CD8-positive, alpha-beta memory T cell (primary cell): ENCODE measurements at regions not wholly inside any gene's neighbourhood (a gene's known extent, or its start where the extent isn't known, plus 50 kb on each side); places are given as distances from the start of the nearest gene placed in this dataset.
"Not testable (repeated sequence)": the region's sequence is repeated elsewhere in the genome, so short reads cannot be mapped to it uniquely, and the experiment has no call there.

ENCODE experiments used
- CTCF ChIA-PET: fragments of 350-600 bp; sonication (Branson Sonifier 250); formaldehyde crosslinking; loops from one replicate; lab custom pipeline; 2021; ENCODE audit warnings: antibody characterized with exemption; lab: Charles Lee
- POLR2A ChIA-PET: fragments of 350-600 bp; sonication (Branson Sonifier 250); formaldehyde crosslinking; loops from one replicate; lab custom pipeline; 2021; ENCODE audit warnings: antibody characterized with exemption; lab: Charles Lee
- DNase-seq, 5 donors: peaks; one replicate each; pipeline versions ENCODE4 v3.0.0 to v3.0.0-alpha.2; 2020 to 2022; ENCODE audit warnings: mixed read lengths in 1 of 5
- H3K27ac ChIP-seq: one replicate; pipeline ENCODE4 v1.7.0; 2013; ENCODE audit warnings: low read depth, mild to moderate bottlenecking, low read length, moderate library complexity
- H3K27me3 ChIP-seq: 2 replicates; pipeline ENCODE4 v1.7.0; 2013; ENCODE audit warnings: low read length, mild to moderate bottlenecking; ENCODE audit not compliant: insufficient read depth, poor library complexity, severe bottlenecking
- H3K36me3 ChIP-seq: 2 replicates; pipeline ENCODE4 v1.7.0; 2013; ENCODE audit warnings: mild to moderate bottlenecking, low read length, moderate library complexity; ENCODE audit not compliant: insufficient read depth
- H3K4me1 ChIP-seq: 2 replicates; pipeline ENCODE4 v1.7.0; 2013; ENCODE audit warnings: mild to moderate bottlenecking, low read length, moderate library complexity; ENCODE audit not compliant: insufficient read depth
- H3K4me3 ChIP-seq: 2 replicates; pipeline ENCODE4 v1.7.0; 2013; ENCODE audit warnings: mild to moderate bottlenecking, low read length
- H3K9me3 ChIP-seq: 2 replicates; pipeline ENCODE4 v1.7.0; 2013; ENCODE audit warnings: mild to moderate bottlenecking, low read length
- H3K27ac Mint-ChIP-seq, 8 donors: one replicate each; pipeline ENCODE4 v1.8.0; 2020 to 2021; ENCODE audit warnings: mixed read lengths in 8 of 8, mild to moderate bottlenecking in 6 of 8, inconsistent platforms in 3 of 8, moderate library complexity in 3 of 8
- H3K27me3 Mint-ChIP-seq, 2 donors: one replicate each; pipeline ENCODE4 v1.8.0; 2020 to 2021; ENCODE audit warnings: mixed read lengths in 2 of 2, mild to moderate bottlenecking in 1 of 2, moderate library complexity in 1 of 2
- H3K36me3 Mint-ChIP-seq, 3 donors: one replicate each; pipeline ENCODE4 v1.8.0; 2020 to 2021; ENCODE audit warnings: mixed read lengths in 3 of 3, inconsistent platforms in 1 of 3, mild to moderate bottlenecking in 1 of 3
- H3K4me1 Mint-ChIP-seq, 3 donors: one replicate each; pipeline ENCODE4 v1.8.0; 2020 to 2021; ENCODE audit warnings: mixed read lengths in 3 of 3, inconsistent platforms in 1 of 3, mild to moderate bottlenecking in 1 of 3
- H3K4me3 Mint-ChIP-seq, 7 donors: one replicate each; pipeline ENCODE4 v1.8.0; 2020 to 2021; ENCODE audit warnings: mixed read lengths in 7 of 7, mild to moderate bottlenecking in 6 of 7, moderate library complexity in 4 of 7, inconsistent platforms in 2 of 7
- H3K9me3 Mint-ChIP-seq, 5 donors: one replicate each; pipeline ENCODE4 v1.8.0; 2020 to 2022; ENCODE audit warnings: mixed read lengths in 5 of 5, mild to moderate bottlenecking in 3 of 5, moderate library complexity in 2 of 5, inconsistent platforms in 1 of 5

GRCh38 chr22:12597778-12598177, 2930.2 kb upstream of the OR11H1 start:
- peaks cover 35 to 46% (median 40%) of the 10 kb centered on the region in 5 donors for H3K9me3 Mint-ChIP-seq
- H3K27me3 ChIP-seq, H3K27ac Mint-ChIP-seq, H3K4me3 Mint-ChIP-seq, POLR2A ChIA-PET, CTCF ChIA-PET, H3K36me3 Mint-ChIP-seq, H3K4me1 ChIP-seq, H3K36me3 ChIP-seq, H3K4me1 Mint-ChIP-seq, H3K27ac ChIP-seq, H3K9me3 ChIP-seq, DNase-seq, H3K27me3 Mint-ChIP-seq, H3K4me3 ChIP-seq: not testable (repeated sequence)

GRCh38 chr22:12601510-12601869, 2926.5 kb upstream of the OR11H1 start:
- H3K4me1 Mint-ChIP-seq, H3K27me3 ChIP-seq, H3K4me3 Mint-ChIP-seq, H3K36me3 Mint-ChIP-seq, DNase-seq, H3K9me3 ChIP-seq, H3K4me1 ChIP-seq, H3K27ac Mint-ChIP-seq, POLR2A ChIA-PET, H3K4me3 ChIP-seq, H3K36me3 ChIP-seq, H3K27me3 Mint-ChIP-seq, CTCF ChIA-PET: not testable (repeated sequence)
- peaks cover 36 to 61% (median 48%) of the 10 kb centered on the region in 5 donors for H3K9me3 Mint-ChIP-seq
- H3K27ac ChIP-seq: peak overlapping the region; percentile 55

GRCh38 chr22:12601870-12602779, 2925.9 kb upstream of the OR11H1 start:
- H3K9me3 Mint-ChIP-seq: peaks cover 39 to 68% (median 54%) of the 10 kb centered on the region in 5 donors
- POLR2A ChIA-PET: no interaction called here

GRCh38 chr22:12603399-12603798, 2924.6 kb upstream of the OR11H1 start:
- H3K27ac Mint-ChIP-seq, CTCF ChIA-PET, H3K36me3 Mint-ChIP-seq, H3K27me3 ChIP-seq, H3K4me1 Mint-ChIP-seq, DNase-seq, H3K9me3 ChIP-seq, H3K4me3 ChIP-seq, H3K36me3 ChIP-seq, H3K4me1 ChIP-seq, H3K4me3 Mint-ChIP-seq, H3K27me3 Mint-ChIP-seq, POLR2A ChIA-PET: not testable (repeated sequence)
- peak overlapping the region; percentile 5 for H3K27ac ChIP-seq
- H3K9me3 Mint-ChIP-seq: peaks cover 38 to 67% (median 56%) of the 10 kb centered on the region in 5 donors

More at GRCh38 chr22:12601870-12602779, 2925.9 kb upstream of the OR11H1 start:
- Mint-ChIP-seq H3K27me3 (peaks cover 0 to 1% of the 10 kb centered on the region in 2 donors), H3K36me3 (no peaks in the 10 kb centered on the region), H3K4me3 (no peak overlapping the region), H3K4me1 (no peaks in the 10 kb centered on the region), H3K27ac (no peak overlapping the region)
- Histone ChIP-seq H3K36me3 (no peaks in the 10 kb centered on the region), H3K27ac (peak overlapping the region; percentile 55), H3K27me3 (no peaks in the 10 kb centered on the region), H3K4me1 (no peaks in the 10 kb centered on the region), H3K9me3 (no peaks in the 10 kb centered on the region), H3K4me3 (no peak overlapping the region)
- peak in 1 of 5 donors; percentile 4 for DNase-seq
- CTCF ChIA-PET: no interaction called here

- POLR2A ChIA-PET, CTCF ChIA-PET, H3K36me3 Mint-ChIP-seq, DNase-seq, H3K27me3 ChIP-seq, H3K4me3 ChIP-seq, H3K4me1 Mint-ChIP-seq, H3K36me3 ChIP-seq, H3K27ac ChIP-seq, H3K9me3 ChIP-seq, H3K27me3 Mint-ChIP-seq, H3K4me3 Mint-ChIP-seq, H3K4me1 ChIP-seq, H3K27ac Mint-ChIP-seq: not testable (repeated sequence)
- peaks cover 37 to 66% (median 52%) of the 10 kb centered on the region in 5 donors for H3K9me3 Mint-ChIP-seq
Measured at GRCh38 chr22:12603833-12604232, 2924.2 kb upstream of the OR11H1 start.

GRCh38 chr22:12608454-12608853, 2919.5 kb upstream of the OR11H1 start:
- H3K27me3 Mint-ChIP-seq, H3K27me3 ChIP-seq, H3K36me3 ChIP-seq, POLR2A ChIA-PET, H3K27ac Mint-ChIP-seq, CTCF ChIA-PET, H3K4me3 Mint-ChIP-seq, H3K4me3 ChIP-seq, DNase-seq, H3K27ac ChIP-seq, H3K4me1 ChIP-seq, H3K9me3 ChIP-seq, H3K36me3 Mint-ChIP-seq, H3K4me1 Mint-ChIP-seq: not testable (repeated sequence)
- peaks cover 22 to 57% (median 46%) of the 10 kb centered on the region in 5 donors for H3K9me3 Mint-ChIP-seq

GRCh38 chr22:12613199-12613598, 2914.8 kb upstream of the OR11H1 start:
- Mint-ChIP-seq H3K36me3 (peaks cover 0 to 7% (median 0%) of the 10 kb centered on the region in 3 donors), H3K27ac (no peak overlapping the region), H3K4me3 (no peak overlapping the region), H3K9me3 (peaks cover 16 to 55% (median 47%) of the 10 kb centered on the region in 5 donors), H3K27me3 (no peaks in the 10 kb centered on the region), H3K4me1 (no peaks in the 10 kb centered on the region)
- Histone ChIP-seq H3K4me1 (no peaks in the 10 kb centered on the region), H3K27me3 (no peaks in the 10 kb centered on the region), H3K4me3 (no peak overlapping the region), H3K36me3 (no peaks in the 10 kb centered on the region), H3K27ac (no peak overlapping the region), H3K9me3 (no peaks in the 10 kb centered on the region)
- DNase-seq: no peak
- POLR2A ChIA-PET: no interaction called here
- CTCF ChIA-PET: no interaction called here

GRCh38 chr22:12613907-12614306, 2914.1 kb upstream of the OR11H1 start:
- H3K27ac ChIP-seq, DNase-seq, H3K4me3 ChIP-seq, H3K27me3 Mint-ChIP-seq, POLR2A ChIA-PET, H3K4me1 Mint-ChIP-seq, H3K36me3 Mint-ChIP-seq, H3K27me3 ChIP-seq, H3K4me1 ChIP-seq, H3K27ac Mint-ChIP-seq, H3K4me3 Mint-ChIP-seq, H3K36me3 ChIP-seq, H3K9me3 ChIP-seq, CTCF ChIA-PET: not testable (repeated sequence)
- H3K9me3 Mint-ChIP-seq: peaks cover 16 to 53% (median 45%) of the 10 kb centered on the region in 5 donors
